ENCODE measurements at regions not wholly inside any gene's neighbourhood (a gene's known extent, or its start where the extent isn't known, plus 50 kb on each side); places are given as distances from the start of the nearest gene placed in this dataset.

DNA sequence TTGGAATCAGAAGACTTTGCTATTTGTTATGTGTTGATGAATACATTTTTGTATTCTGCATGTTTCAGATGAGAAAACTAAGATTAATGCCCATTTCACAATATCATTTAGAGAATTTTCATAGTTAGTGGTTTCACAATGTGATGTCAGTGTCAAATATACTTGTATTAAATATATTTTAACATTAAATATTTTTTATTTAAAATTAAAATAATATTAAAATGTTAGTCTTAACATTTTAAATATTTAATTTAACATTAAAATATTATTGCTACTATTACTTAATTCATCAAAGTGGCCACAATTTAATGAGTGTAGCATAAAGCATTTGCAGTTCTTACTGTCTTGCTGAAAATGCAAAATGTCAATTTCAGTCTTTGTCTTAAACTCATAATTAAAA, 478.8 kb downstream of the KCNJ2 start:
- Mint-ChIP-seq H3K27ac (no peak overlapping the region), H3K9me3 (peaks cover 14% of the 10 kb centered on the region), H3K4me1 (peaks cover under 1% of the 10 kb centered on the region; the same call in 1 of the 2 replicates), H3K27me3 (ENCODE audit: low read depth) (no peaks in the 10 kb centered on the region), H3K4me3 (no peak overlapping the region), H3K36me3 (peaks cover 7% of the 10 kb centered on the region)
- CTCF ChIA-PET = no interaction called here
- peak; percentile 96 for TF ChIP-seq HMGA2 (CRISPR knock-in tag; IDR thresholded peaks at IDR 0.05)
- TF ChIP-seq ZBTB21 (CRISPR knock-in tag; IDR thresholded peaks at IDR 0.05; ENCODE audit: borderline replicate concordance) = no peak
- no peak for TF ChIP-seq NFYB (CRISPR knock-in tag; conservative IDR thresholded peaks at IDR 0.05; ENCODE audit: low read depth)
- no peak for TF ChIP-seq NR2C2 (CRISPR knock-in tag; IDR thresholded peaks at IDR 0.05)
- no peak for TF ChIP-seq ZNF219 (CRISPR knock-in tag; IDR thresholded peaks at IDR 0.05; ENCODE audit: borderline replicate concordance)
- no peak for DNase-seq (ENCODE audit: low spot score)
- ATAC-seq = no peak
- POLR2A ChIA-PET = no interaction called here

DNA sequence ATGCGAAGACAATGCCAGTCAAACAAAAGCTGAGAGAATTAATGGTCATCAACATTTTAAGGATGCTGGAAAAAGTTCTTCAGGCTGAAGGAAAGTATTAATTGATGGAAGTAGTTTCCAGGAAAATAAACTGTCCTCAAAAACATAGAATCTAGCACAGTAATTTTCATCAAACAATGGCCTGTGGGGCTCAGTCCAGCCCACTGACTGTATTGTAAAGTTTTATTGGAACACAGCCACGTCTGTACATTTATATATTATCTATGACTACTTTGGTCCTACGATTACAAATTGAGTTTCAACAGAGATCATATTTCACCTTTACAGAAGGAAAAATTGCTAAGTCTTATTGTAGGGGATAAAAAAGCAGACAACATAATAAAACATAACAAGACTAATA, 484.5 kb downstream of the KCNJ2 start:
- no peaks in the 10 kb centered on the region for H3K9me3 Mint-ChIP-seq
- TF ChIP-seq, protein P1, sequence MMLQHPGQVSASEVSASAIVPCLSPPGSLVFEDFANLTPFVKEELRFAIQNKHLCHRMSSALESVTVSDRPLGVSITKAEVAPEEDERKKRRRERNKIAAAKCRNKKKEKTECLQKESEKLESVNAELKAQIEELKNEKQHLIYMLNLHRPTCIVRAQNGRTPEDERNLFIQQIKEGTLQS (CRISPR knock-in tag; conservative IDR thresholded peaks at IDR 0.05) = no peak
- no peak overlapping the region for H3K27ac Mint-ChIP-seq
- ATAC-seq = no peak
- CTCF ChIA-PET = no interaction called here
- H3K36me3 Mint-ChIP-seq = no peaks in the 10 kb centered on the region
- no peak overlapping the region for H3K4me3 Mint-ChIP-seq
- no peaks in the 10 kb centered on the region for H3K4me1 Mint-ChIP-seq
- DNase-seq (ENCODE audit: low spot score) = no peak
- no peaks in the 10 kb centered on the region for H3K27me3 Mint-ChIP-seq (ENCODE audit: low read depth)
- POLR2A ChIA-PET = no interaction called here

DNA sequence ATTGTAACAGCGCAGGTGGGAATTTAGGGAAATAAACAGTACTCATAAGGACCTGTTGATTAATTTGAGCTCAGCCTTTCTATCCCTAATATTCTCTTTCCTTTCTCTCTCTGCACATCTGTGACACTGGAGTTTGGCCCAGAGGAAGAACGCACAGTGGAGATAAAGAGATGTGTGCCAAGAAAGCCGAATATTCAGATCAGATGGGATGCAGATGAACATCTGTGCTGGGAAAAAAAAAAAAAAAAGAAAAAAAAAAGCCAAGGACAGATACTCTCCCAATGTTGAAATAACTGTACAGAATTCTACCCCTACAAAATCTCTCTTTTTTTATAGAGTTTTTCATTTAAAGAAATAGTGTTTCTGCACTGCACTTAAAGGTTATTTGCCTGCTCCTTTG, 485.4 kb downstream of the KCNJ2 start:
- ChIA-PET CTCF (no interaction called here), POLR2A (no interaction called here)
- Mint-ChIP-seq H3K4me1 (no peaks in the 10 kb centered on the region), H3K36me3 (no peaks in the 10 kb centered on the region), H3K9me3 (no peaks in the 10 kb centered on the region), H3K4me3 (no peak overlapping the region), H3K27me3 (ENCODE audit: low read depth) (no peaks in the 10 kb centered on the region), H3K27ac (no peak overlapping the region)
- DNase-seq (ENCODE audit: low spot score) = no peak
- ATAC-seq = no peak
- TF ChIP-seq JUN (CRISPR knock-in tag; IDR thresholded peaks at IDR 0.05) = no peak
- no peak for TF ChIP-seq TCF7 (CRISPR knock-in tag; IDR thresholded peaks at IDR 0.05; ENCODE audit: low read depth)
- no peak for TF ChIP-seq FOXP1 (CRISPR knock-in tag; IDR thresholded peaks at IDR 0.05; ENCODE audit: borderline replicate concordance)
- TF ChIP-seq, protein P2, sequence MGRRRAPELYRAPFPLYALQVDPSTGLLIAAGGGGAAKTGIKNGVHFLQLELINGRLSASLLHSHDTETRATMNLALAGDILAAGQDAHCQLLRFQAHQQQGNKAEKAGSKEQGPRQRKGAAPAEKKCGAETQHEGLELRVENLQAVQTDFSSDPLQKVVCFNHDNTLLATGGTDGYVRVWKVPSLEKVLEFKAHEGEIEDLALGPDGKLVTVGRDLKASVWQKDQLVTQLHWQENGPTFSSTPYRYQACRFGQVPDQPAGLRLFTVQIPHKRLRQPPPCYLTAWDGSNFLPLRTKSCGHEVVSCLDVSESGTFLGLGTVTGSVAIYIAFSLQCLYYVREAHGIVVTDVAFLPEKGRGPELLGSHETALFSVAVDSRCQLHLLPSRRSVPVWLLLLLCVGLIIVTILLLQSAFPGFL (CRISPR knock-in tag; IDR thresholded peaks at IDR 0.05; ENCODE audit: borderline replicate concordance) = no peak
- no peak for TF ChIP-seq ZNF416 (CRISPR knock-in tag; IDR thresholded peaks at IDR 0.05)
- TF ChIP-seq, protein P3, sequence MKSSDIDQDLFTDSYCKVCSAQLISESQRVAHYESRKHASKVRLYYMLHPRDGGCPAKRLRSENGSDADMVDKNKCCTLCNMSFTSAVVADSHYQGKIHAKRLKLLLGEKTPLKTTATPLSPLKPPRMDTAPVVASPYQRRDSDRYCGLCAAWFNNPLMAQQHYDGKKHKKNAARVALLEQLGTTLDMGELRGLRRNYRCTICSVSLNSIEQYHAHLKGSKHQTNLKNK (CRISPR knock-in tag; IDR thresholded peaks at IDR 0.05) = no peak
- no peak for TF ChIP-seq FOXJ3 (CRISPR knock-in tag; IDR thresholded peaks at IDR 0.05; ENCODE audit: borderline replicate concordance)
- TF ChIP-seq ZNF232 (CRISPR knock-in tag; IDR thresholded peaks at IDR 0.05) = no peak
- TF ChIP-seq, protein P4, sequence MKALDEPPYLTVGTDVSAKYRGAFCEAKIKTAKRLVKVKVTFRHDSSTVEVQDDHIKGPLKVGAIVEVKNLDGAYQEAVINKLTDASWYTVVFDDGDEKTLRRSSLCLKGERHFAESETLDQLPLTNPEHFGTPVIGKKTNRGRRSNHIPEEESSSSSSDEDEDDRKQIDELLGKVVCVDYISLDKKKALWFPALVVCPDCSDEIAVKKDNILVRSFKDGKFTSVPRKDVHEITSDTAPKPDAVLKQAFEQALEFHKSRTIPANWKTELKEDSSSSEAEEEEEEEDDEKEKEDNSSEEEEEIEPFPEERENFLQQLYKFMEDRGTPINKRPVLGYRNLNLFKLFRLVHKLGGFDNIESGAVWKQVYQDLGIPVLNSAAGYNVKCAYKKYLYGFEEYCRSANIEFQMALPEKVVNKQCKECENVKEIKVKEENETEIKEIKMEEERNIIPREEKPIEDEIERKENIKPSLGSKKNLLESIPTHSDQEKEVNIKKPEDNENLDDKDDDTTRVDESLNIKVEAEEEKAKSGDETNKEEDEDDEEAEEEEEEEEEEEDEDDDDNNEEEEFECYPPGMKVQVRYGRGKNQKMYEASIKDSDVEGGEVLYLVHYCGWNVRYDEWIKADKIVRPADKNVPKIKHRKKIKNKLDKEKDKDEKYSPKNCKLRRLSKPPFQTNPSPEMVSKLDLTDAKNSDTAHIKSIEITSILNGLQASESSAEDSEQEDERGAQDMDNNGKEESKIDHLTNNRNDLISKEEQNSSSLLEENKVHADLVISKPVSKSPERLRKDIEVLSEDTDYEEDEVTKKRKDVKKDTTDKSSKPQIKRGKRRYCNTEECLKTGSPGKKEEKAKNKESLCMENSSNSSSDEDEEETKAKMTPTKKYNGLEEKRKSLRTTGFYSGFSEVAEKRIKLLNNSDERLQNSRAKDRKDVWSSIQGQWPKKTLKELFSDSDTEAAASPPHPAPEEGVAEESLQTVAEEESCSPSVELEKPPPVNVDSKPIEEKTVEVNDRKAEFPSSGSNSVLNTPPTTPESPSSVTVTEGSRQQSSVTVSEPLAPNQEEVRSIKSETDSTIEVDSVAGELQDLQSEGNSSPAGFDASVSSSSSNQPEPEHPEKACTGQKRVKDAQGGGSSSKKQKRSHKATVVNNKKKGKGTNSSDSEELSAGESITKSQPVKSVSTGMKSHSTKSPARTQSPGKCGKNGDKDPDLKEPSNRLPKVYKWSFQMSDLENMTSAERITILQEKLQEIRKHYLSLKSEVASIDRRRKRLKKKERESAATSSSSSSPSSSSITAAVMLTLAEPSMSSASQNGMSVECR (CRISPR knock-in tag; IDR thresholded peaks at IDR 0.05; ENCODE audit: borderline replicate concordance) = no peak
- TF ChIP-seq ATF1 (CRISPR knock-in tag; IDR thresholded peaks at IDR 0.05) = no peak
- no peak for TF ChIP-seq SP1 (CRISPR knock-in tag; conservative IDR thresholded peaks at IDR 0.05)
- TF ChIP-seq, protein P5, sequence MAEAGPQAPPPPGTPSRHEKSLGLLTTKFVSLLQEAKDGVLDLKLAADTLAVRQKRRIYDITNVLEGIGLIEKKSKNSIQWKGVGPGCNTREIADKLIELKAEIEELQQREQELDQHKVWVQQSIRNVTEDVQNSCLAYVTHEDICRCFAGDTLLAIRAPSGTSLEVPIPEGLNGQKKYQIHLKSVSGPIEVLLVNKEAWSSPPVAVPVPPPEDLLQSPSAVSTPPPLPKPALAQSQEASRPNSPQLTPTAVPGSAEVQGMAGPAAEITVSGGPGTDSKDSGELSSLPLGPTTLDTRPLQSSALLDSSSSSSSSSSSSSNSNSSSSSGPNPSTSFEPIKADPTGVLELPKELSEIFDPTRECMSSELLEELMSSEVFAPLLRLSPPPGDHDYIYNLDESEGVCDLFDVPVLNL (CRISPR knock-in tag; IDR thresholded peaks at IDR 0.05; ENCODE audit: borderline replicate concordance, low read depth) = no peak
- TF ChIP-seq ELF4 (CRISPR knock-in tag; IDR thresholded peaks at IDR 0.05; ENCODE audit: low read depth) = no peak
